Stimulated activated CD4-positive, alpha-beta T cell treated with anti-CD3 and anti-CD28 coated beads, Interleukin-1b, Interleukin-23, amount 100 ng/mL, for 48 hours (primary cell): ENCODE measurements at regions not wholly inside any gene's neighbourhood (a gene's known extent, or its start where the extent isn't known, plus 50 kb on each side); places are given as distances from the start of the nearest gene placed in this dataset.

Experiments
- DNase-seq: peaks from one replicate; pipeline ENCODE4 v3.0.0-alpha.2; 2020

GRCh38 chr11:28448186-28448585, 340.0 kb downstream of the METTL15 start:
- DNase-seq, result no peak

GRCh38 chr11:28447226-28447625, 339.0 kb downstream of the METTL15 start:
- DNase-seq, result no peak

GRCh38 chr11:28442131-28442530, 333.9 kb downstream of the METTL15 start:
- no peak for DNase-seq

GRCh38 chr11:28439403-28439802, 331.2 kb downstream of the METTL15 start:
- DNase-seq, result no peak

GRCh38 chr11:28420099-28420498, 311.9 kb downstream of the METTL15 start:
- no peak for DNase-seq

- no peak for DNase-seq
Measured at GRCh38 chr11:28417601-28418323, 309.6 kb downstream of the METTL15 start.

- DNase-seq, result no peak
Measured at GRCh38 chr11:28412029-28412428, 303.8 kb downstream of the METTL15 start.

- DNase-seq, result no peak
Measured at GRCh38 chr11:28401446-28401845, 293.3 kb downstream of the METTL15 start.

- no peak for DNase-seq
Measured at GRCh38 chr11:28400331-28401100, 292.3 kb downstream of the METTL15 start.

GRCh38 chr11:28393348-28393747, 285.2 kb downstream of the METTL15 start:
- no peak for DNase-seq

- DNase-seq, result no peak
Measured at GRCh38 chr11:28384418-28384817, 276.2 kb downstream of the METTL15 start.

GRCh38 chr11:28383456-28383855, 275.3 kb downstream of the METTL15 start:
- DNase-seq, result no peak
